DMS53 (cell line): ENCODE measurements at regions not wholly inside any gene's neighbourhood (a gene's known extent, or its start where the extent isn't known, plus 50 kb on each side); places are given as distances from the start of the nearest gene placed in this dataset.

Source experiments
- DNase-seq: peaks from one replicate; lab custom pipeline; 2025; lab: John Stamatoyannopoulos, UW

- DNase-seq = no peak
Measured at GRCh38 chr5:17761326-17761725, 127.1 kb downstream of the TAF11L14 start.

- no peak for DNase-seq
Measured at GRCh38 chr5:17763301-17763700, 129.0 kb downstream of the TAF11L14 start.

- DNase-seq = no peak
Measured at GRCh38 chr5:17766031-17766430, 131.8 kb downstream of the TAF11L14 start.

- no peak for DNase-seq
Measured at GRCh38 chr5:17769277-17769676, 135.0 kb downstream of the TAF11L14 start.

- DNase-seq = no peak
Measured at GRCh38 chr5:17772232-17772631, 138.0 kb downstream of the TAF11L14 start.

GRCh38 chr5:17785774-17786173 lies 151.5 kb downstream of the TAF11L14 start:
- DNase-seq = no peak

GRCh38 chr5:17788351-17788750 lies 154.1 kb downstream of the TAF11L14 start:
- DNase-seq = no peak

- no peak for DNase-seq
Measured at GRCh38 chr5:17794201-17794600, 159.9 kb downstream of the TAF11L14 start.

- DNase-seq = no peak
Measured at GRCh38 chr5:17794815-17795214, 160.6 kb downstream of the TAF11L14 start.

- no peak for DNase-seq
Measured at GRCh38 chr5:17796142-17796541, 161.9 kb downstream of the TAF11L14 start.

- DNase-seq = peak; percentile 41
Measured at GRCh38 chr5:17796757-17797396, 162.6 kb downstream of the TAF11L14 start.

GRCh38 chr5:17799521-17799920 lies 165.3 kb downstream of the TAF11L14 start:
- DNase-seq = no peak

GRCh38 chr5:17801595-17801994 lies 167.3 kb downstream of the TAF11L14 start:
- DNase-seq = no peak

GRCh38 chr5:17802256-17802655 lies 168.0 kb downstream of the TAF11L14 start:
- DNase-seq = no peak

GRCh38 chr5:17803971-17804370 lies 169.7 kb downstream of the TAF11L14 start:
- no peak for DNase-seq

GRCh38 chr5:17805227-17805825 lies 171.1 kb downstream of the TAF11L14 start:
- DNase-seq = no peak

- no peak for DNase-seq
Measured at GRCh38 chr5:17806818-17807468, 172.7 kb downstream of the TAF11L14 start.

- peak; percentile 20 for DNase-seq
Measured at GRCh38 chr5:17808566-17808965, 174.3 kb downstream of the TAF11L14 start.

GRCh38 chr5:17810734-17811133 lies 176.5 kb downstream of the TAF11L14 start:
- DNase-seq = no peak

- no peak for DNase-seq
Measured at GRCh38 chr5:17813214-17813613, 179.0 kb downstream of the TAF11L14 start.

- no peak for DNase-seq
Measured at GRCh38 chr5:17816505-17816904, 182.2 kb downstream of the TAF11L14 start.

- DNase-seq = no peak
Measured at GRCh38 chr5:17816944-17817343, 182.7 kb downstream of the TAF11L14 start.

- DNase-seq = no peak
Measured at GRCh38 chr5:17817990-17818389, 183.7 kb downstream of the TAF11L14 start.

- no peak for DNase-seq
Measured at GRCh38 chr5:17819783-17820182, 185.5 kb downstream of the TAF11L14 start.
